WTC11 (cell line): ENCODE measurements at regions not wholly inside any gene's neighbourhood (a gene's known extent, or its start where the extent isn't known, plus 50 kb on each side); places are given as distances from the start of the nearest gene placed in this dataset.

Experiments used
- ATAC-seq: fragments of 200-7000 bp; cut with Tn5 transposase; 2 replicates; pipeline ENCODE4 v1.10.0; 2021; ENCODE audit warnings: mild to moderate bottlenecking, moderate library complexity
- CTCF ChIA-PET: fragments of 300-600 bp; sonication (Branson Sonifier 250); formaldehyde crosslinking; loops from one replicate; lab custom pipeline; 2021; ENCODE audit warnings: antibody characterized with exemption; lab: Charles Lee
- POLR2A ChIA-PET: fragments of 350-600 bp; sonication (Branson Sonifier 250); formaldehyde crosslinking; loops from one replicate; lab custom pipeline; 2021; ENCODE audit warnings: antibody characterized with exemption; lab: Charles Lee
- DNase-seq: peaks from one replicate; pipeline ENCODE4 v3.0.0; 2021; ENCODE audit warnings: low spot score
- H3K27ac Mint-ChIP-seq: 2 replicates; pipeline ENCODE4 v1.8.0; 2021; ENCODE audit warnings: mixed read lengths
- H3K27me3 Mint-ChIP-seq: 2 replicates; pipeline ENCODE4 v1.8.0; 2021; ENCODE audit warnings: low read depth, mild to moderate bottlenecking, moderate library complexity, mixed read lengths
- H3K36me3 Mint-ChIP-seq: 2 replicates; pipeline ENCODE4 v1.8.0; 2021; ENCODE audit warnings: mixed read lengths
- H3K4me1 Mint-ChIP-seq: 2 replicates; pipeline ENCODE4 v1.8.0; 2022; ENCODE audit warnings: mixed read lengths
- H3K4me3 Mint-ChIP-seq: 2 replicates; pipeline ENCODE4 v1.8.0; 2021; ENCODE audit warnings: mild to moderate bottlenecking, moderate library complexity, mixed read lengths
- H3K9me3 Mint-ChIP-seq: 2 replicates; pipeline ENCODE4 v1.8.0; 2021; ENCODE audit warnings: mixed read lengths
- AFF4 ChIP-seq: sonication (generic); formaldehyde crosslinking; IDR thresholded peaks from 2 replicates; pipeline ENCODE4 v1.8.1; 2023; ENCODE audit warnings: mild to moderate bottlenecking, missing genetic modification reagents, borderline replicate concordance
- AR ChIP-seq: fragments of 250-450 bp; sonication (Bioruptor Pico); IDR thresholded peaks from 2 replicates; pipeline ENCODE4 v1.9.0; 2021; ENCODE audit warnings: mild to moderate bottlenecking
- ATF3 ChIP-seq: sonication (generic); formaldehyde crosslinking; conservative IDR thresholded peaks from 2 replicates; pipeline ENCODE4 v1.8.1; 2022; ENCODE audit warnings: mild to moderate bottlenecking, missing genetic modification reagents
- CDX4 ChIP-seq: fragments of 250-450 bp; sonication (Bioruptor Pico); IDR thresholded peaks from 2 replicates; pipeline ENCODE4 v1.9.0; 2021; ENCODE audit warnings: moderate library complexity, mild to moderate bottlenecking, inconsistent platforms, borderline replicate concordance
- CTCF ChIP-seq: fragments of 200-600 bp; IDR thresholded peaks from 2 replicates; pipeline ENCODE4 v1.8.0; 2022; ENCODE audit warnings: antibody characterized with exemption
- E2F1 ChIP-seq: sonication (generic); formaldehyde crosslinking; IDR thresholded peaks from 2 replicates; pipeline ENCODE4 v1.8.0; 2022; ENCODE audit warnings: mild to moderate bottlenecking, missing genetic modification reagents
- E2F4 ChIP-seq: sonication (generic); formaldehyde crosslinking; IDR thresholded peaks from 2 replicates; pipeline ENCODE4 v1.8.1; 2022; ENCODE audit warnings: low read depth, mild to moderate bottlenecking, moderate library complexity, missing genetic modification reagents, borderline replicate concordance
- ELF4 ChIP-seq: sonication (generic); formaldehyde crosslinking; IDR thresholded peaks from 2 replicates; pipeline ENCODE4 v1.8.1; 2022; ENCODE audit warnings: low read depth, mild to moderate bottlenecking, moderate library complexity, missing genetic modification reagents
- EMX1 ChIP-seq: fragments of 250-450 bp; sonication (Bioruptor Pico); IDR thresholded peaks from 2 replicates; pipeline ENCODE4 v1.8.0; 2021; ENCODE audit warnings: mild to moderate bottlenecking
- ESRRA ChIP-seq: sonication (generic); formaldehyde crosslinking; IDR thresholded peaks from 2 replicates; pipeline ENCODE4 v1.8.1; 2022; ENCODE audit warnings: mild to moderate bottlenecking, missing genetic modification reagents, borderline replicate concordance
- FOXJ3 ChIP-seq: sonication (generic); formaldehyde crosslinking; IDR thresholded peaks from 2 replicates; pipeline ENCODE4 v1.9.0; 2021; ENCODE audit warnings: missing genetic modification reagents, mild to moderate bottlenecking, borderline replicate concordance
- HMGA2 ChIP-seq: fragments of 250-450 bp; sonication (Bioruptor Pico); IDR thresholded peaks from 2 replicates; pipeline ENCODE4 v1.4.0; 2021; ENCODE audit warnings: mild to moderate bottlenecking, moderate library complexity
- IRF1 ChIP-seq: sonication (generic); formaldehyde crosslinking; IDR thresholded peaks from 2 replicates; pipeline ENCODE4 v1.8.0; 2023; ENCODE audit warnings: missing genetic modification reagents
- RORB ChIP-seq: fragments of 250-450 bp; sonication (Bioruptor Pico); IDR thresholded peaks from 2 replicates; pipeline ENCODE4 v1.9.0; 2021; ENCODE audit warnings: mild to moderate bottlenecking
- SMAD4 ChIP-seq: sonication (generic); formaldehyde crosslinking; IDR thresholded peaks from 2 replicates; pipeline ENCODE4 v1.8.0; 2022; ENCODE audit warnings: mild to moderate bottlenecking, missing genetic modification reagents
- ZNF317 ChIP-seq: sonication (generic); formaldehyde crosslinking; IDR thresholded peaks from 2 replicates; pipeline ENCODE4 v1.8.1; 2023; ENCODE audit warnings: low read depth, mild to moderate bottlenecking, moderate library complexity, missing genetic modification reagents, borderline replicate concordance
- ZNF671 ChIP-seq: fragments of 250-450 bp; sonication (Bioruptor Pico); IDR thresholded peaks from 2 replicates; pipeline ENCODE4 v1.8.0; 2021; ENCODE audit warnings: mild to moderate bottlenecking
- ZSCAN18 ChIP-seq: fragments of 250-450 bp; sonication (Bioruptor Pico); IDR thresholded peaks from 2 replicates; pipeline ENCODE4 v2.1.2; 2022; ENCODE audit warnings: mild to moderate bottlenecking, moderate library complexity

- TF ChIP-seq AR (CRISPR knock-in tag) = no peak
- TF ChIP-seq IRF1 (CRISPR knock-in tag) = no peak
- no peak for TF ChIP-seq CDX4 (CRISPR knock-in tag)
- no peak for TF ChIP-seq SMAD4
- no peak for TF ChIP-seq RORB (CRISPR knock-in tag)
Measured at GRCh38 chrX:8916697-8917096, 115.5 kb upstream of the FAM9A start (continued).

GRCh38 chrX:8914681-8915080 lies 113.5 kb upstream of the FAM9A start:
- ATAC-seq (no peak), DNase-seq (no peak)
- CTCF ChIA-PET = no interaction called here
- H3K4me1 Mint-ChIP-seq = no peaks in the 10 kb centered on the region
- H3K27ac Mint-ChIP-seq = no peak overlapping the region
- H3K4me3 Mint-ChIP-seq = no peak overlapping the region
- H3K36me3 Mint-ChIP-seq = no peaks in the 10 kb centered on the region
- no peaks in the 10 kb centered on the region for H3K9me3 Mint-ChIP-seq
- peaks cover 8% of the 10 kb centered on the region; the same call in 1 of the 2 replicates for H3K27me3 Mint-ChIP-seq
- POLR2A ChIA-PET = no interaction called here
- no peak for TF ChIP-seq HMGA2

GRCh38 chrX:8913655-8914409 lies 112.6 kb upstream of the FAM9A start:
- Mint-ChIP-seq H3K9me3 (no peaks in the 10 kb centered on the region), H3K4me3 (no peak overlapping the region), H3K36me3 (no peaks in the 10 kb centered on the region), H3K27me3 (peaks cover 8% of the 10 kb centered on the region; the same call in 1 of the 2 replicates), H3K27ac (no peak overlapping the region), H3K4me1 (peaks cover 3% of the 10 kb centered on the region; the same call in 1 of the 2 replicates)
- no peak for ATAC-seq
- DNase-seq = no peak
- CTCF ChIA-PET = no interaction called here
- POLR2A ChIA-PET = interaction anchor here (0.9 kb wide), 1 partner anchor 66 kb away, joined by 3 read pairs; no protein-coding TSS in a partner anchor
- TF ChIP-seq ATF3 (CRISPR knock-in tag) (no peak), FOXJ3 (CRISPR knock-in tag) (no peak), CTCF (no peak), ZNF671 (CRISPR knock-in tag) (no peak), ZSCAN18 (CRISPR knock-in tag) (no peak), ZNF317 (CRISPR knock-in tag) (no peak), ELF4 (no peak), E2F4 (no peak), E2F1 (CRISPR knock-in tag) (no peak), EMX1 (CRISPR knock-in tag) (no peak), AFF4 (CRISPR knock-in tag) (no peak), ESRRA (no peak)
